PC-3 (cell line): ENCODE measurements at regions not wholly inside any gene's neighbourhood (a gene's known extent, or its start where the extent isn't known, plus 50 kb on each side); places are given as distances from the start of the nearest gene placed in this dataset.

ENCODE experiments used
- CTCF ChIP-seq: fragments of 300-600 bp; sonication (generic); conservative IDR thresholded peaks from 2 replicates; pipeline ENCODE4 v1.5.1; 2017; ENCODE audit warnings: antibody characterized with exemption, low read depth, mild to moderate bottlenecking, low read length
- EZH2 ChIP-seq: fragments of 300-600 bp; sonication (generic); IDR thresholded peaks from one replicate; pipeline ENCODE4 v1.6.1; 2017; ENCODE audit warnings: antibody characterized with exemption, mild to moderate bottlenecking, low read length; ENCODE audit not compliant: unreplicated experiment
- EZH2phosphoT487 ChIP-seq: fragments of 300-600 bp; sonication (generic); IDR thresholded peaks from 2 replicates; pipeline ENCODE4 v1.6.1; 2018; ENCODE audit warnings: mild to moderate bottlenecking, antibody characterized with exemption, low read length, borderline replicate concordance

GRCh38 chr18:11533513-11533890 is 75.9 kb upstream of the SLC35G4 start:
- TF ChIP-seq CTCF (no peak), EZH2phosphoT487 (no peak), EZH2 (no peak)
